GM12878 (cell line): ENCODE measurements at regions not wholly inside any gene's neighbourhood (a gene's known extent, or its start where the extent isn't known, plus 50 kb on each side); places are given as distances from the start of the nearest gene placed in this dataset.

Source experiments
- ATAC-seq: fragments of 200-7000 bp; cut with Tn5 transposase; 3 replicates; pipeline ENCODE4 v1.9.1; 2020; ENCODE audit warnings: mild to moderate bottlenecking, moderate library complexity
- BruUV-seq: library from RNA; stranded (reverse); fragments of 400-500 nt; replicated peaks from 2 replicates; lab custom pipeline; 2021; lab: Mats Ljungman, UMichigan
- CTCF ChIA-PET: fragments of 300-600 bp; sonication (Branson Sonifier 250); formaldehyde crosslinking; extraction: SDS; loops from one replicate; lab custom pipeline; 2021; ENCODE audit warnings: inconsistent platforms; lab: Yijun Ruan, JAX
- POLR2A ChIA-PET: fragments of 350-600 bp; formaldehyde crosslinking; extraction: SDS; loops from one replicate; lab custom pipeline; 2021; ENCODE audit warnings: inconsistent platforms; lab: Charles Lee
- RAD21 ChIA-PET: fragments of 300-600 bp; sonication (Branson Sonifier 250); formaldehyde crosslinking; loops from one replicate; lab custom pipeline; 2023; ENCODE audit warnings: antibody characterized with exemption; ENCODE audit not compliant: unreplicated experiment; lab: Charles Lee
- SMC1A ChIA-PET: fragments of 300-600 bp; sonication (Branson Sonifier 250); formaldehyde crosslinking; loops from one replicate; lab custom pipeline; 2023; ENCODE audit not compliant: unreplicated experiment, uncharacterized antibody; lab: Charles Lee
- DNase-seq: peaks from one replicate; pipeline ENCODE4 v3.0.0-alpha.2; 2011; ENCODE audit warnings: low read depth, low spot score
- FAIRE-seq: peaks from 3 replicates; lab custom pipeline; 2011; peaks lifted over from hg19 to GRCh38; lab: Jason Lieb, UNC
- H2AFZ ChIP-seq: 2 replicates; pipeline ENCODE4 v1.6.0; 2011; ENCODE audit warnings: low read depth, low read length, control low read depth; ENCODE audit not compliant: control insufficient read depth
- H3K27ac ChIP-seq: 2 replicates; pipeline ENCODE4 v1.5.1; 2011; ENCODE audit warnings: control low read depth; ENCODE audit not compliant: control insufficient read depth, insufficient read depth
- H3K27me3 ChIP-seq, 2 experiments: replicated peaks in 1 of 2; 2 replicates each; pipeline versions ENCODE4 v1.6.0 to v1.6.1; 2011; ENCODE audit warnings: low read length in 1 of 2; ENCODE audit not compliant: control insufficient read depth in 2 of 2, insufficient read depth in 2 of 2
- H3K36me3 ChIP-seq, 2 experiments: 2 replicates each; pipeline ENCODE4 v1.5.1; 2011; ENCODE audit warnings: low read length in 1 of 2; ENCODE audit not compliant: control insufficient read depth in 2 of 2, insufficient read depth in 2 of 2
- H3K4me1 ChIP-seq: 2 replicates; pipeline ENCODE4 v1.6.1; 2011; ENCODE audit warnings: mild to moderate bottlenecking, low read length, moderate library complexity, mixed read lengths; ENCODE audit not compliant: control insufficient read depth, insufficient read depth
- H3K4me2 ChIP-seq: 2 replicates; pipeline ENCODE4 v1.6.0; 2011; ENCODE audit warnings: control low read depth; ENCODE audit not compliant: control insufficient read depth, insufficient read depth
- H3K4me3 ChIP-seq: fragments of 200-600 bp; sonication (generic); 2 replicates; pipeline ENCODE4 v1.5.1; 2016
- H3K79me2 ChIP-seq: 2 replicates; pipeline ENCODE4 v1.6.0; 2011; ENCODE audit warnings: low read length; ENCODE audit not compliant: control insufficient read depth, insufficient read depth
- H3K9ac ChIP-seq: 2 replicates; pipeline ENCODE4 v1.8.0; 2011; ENCODE audit warnings: low read length, control low read depth, mixed read lengths; ENCODE audit not compliant: control insufficient read depth, insufficient read depth
- H3K9me3 ChIP-seq: replicated peaks from 3 replicates; pipeline ENCODE4 v1.5.1; 2011; ENCODE audit warnings: mild to moderate bottlenecking, low read length; ENCODE audit not compliant: control insufficient read depth, insufficient read depth
- H4K20me1 ChIP-seq: 2 replicates; pipeline ENCODE4 v1.6.0; 2011; ENCODE audit not compliant: control insufficient read depth, insufficient read depth
- EGR1 ChIP-seq, 2 experiments: IDR thresholded peaks; 1 replicate in 1 of 2; 2 replicates in 1 of 2; pipeline ENCODE4 v1.6.1; 2011 to 2012; ENCODE audit warnings: low read depth in 2 of 2, low read length in 2 of 2, borderline replicate concordance in 1 of 2, mild to moderate bottlenecking in 1 of 2, moderate library complexity in 1 of 2
- FOXM1 ChIP-seq: IDR thresholded peaks from 2 replicates; pipeline ENCODE4 v1.6.1; 2012; ENCODE audit warnings: low read depth, mild to moderate bottlenecking, inconsistent platforms, low read length, moderate library complexity
- PML ChIP-seq: IDR thresholded peaks from 2 replicates; pipeline ENCODE4 v1.6.1; 2012; ENCODE audit warnings: low read length, inconsistent platforms
- SMC3 ChIP-seq: IDR thresholded peaks from 2 replicates; pipeline ENCODE4 v1.6.1; 2011; ENCODE audit warnings: low read length, improper control_type of control experiment, borderline replicate concordance
- ZBTB40 ChIP-seq: fragments of 450-650 bp; IDR thresholded peaks from 2 replicates; pipeline ENCODE4 v1.6.1; 2016; ENCODE audit warnings: mild to moderate bottlenecking, moderate library complexity, borderline replicate concordance
- WGBS: methylation state at CpG from one replicate; pipeline ENCODE4 v1.1.6; 2016; ENCODE audit warnings: low lambda C conversion rate; ENCODE audit not compliant: insufficient replicate concordance, insufficient coverage; ENCODE audit errors: missing lambda C conversion rate; 5-methylcytosine and 5-hydroxymethylcytosine counted together
- in situ Hi-C: fragments of 300-500 bp; cut with MboI; formaldehyde crosslinking; loops from 9 replicates; pipeline ENCODE4 v1.14.3; 2018; ENCODE audit warnings: mixed read lengths
- intact Hi-C: fragments of 100-400 bp; cut with micrococcal nuclease; formaldehyde crosslinking; loops from one replicate; pipeline ENCODE4 v1.14.2; 2022; ENCODE audit not compliant: unreplicated experiment

GRCh38 chr1:20432341-20432740 lies 53.7 kb downstream of the CAMK2N1 start:
- FAIRE-seq (no peak), DNase-seq (no peak)
- Histone ChIP-seq H2AFZ (no peak overlapping the region), H3K79me2 (no peaks in the 10 kb centered on the region), H3K27me3 (0 out of 4 replicates have a peak, but pooled peaks cover 0 to 2% of the 10 kb centered on the region in 2 experiments), H3K9ac (no peak overlapping the region), H3K9me3 (no peaks in the 10 kb centered on the region)
- ChIA-PET CTCF (interaction anchor here (1.2 to 3.1 kb wide), 2 partner anchors 9 to 219 kb away, joined by 3 to 13 read pairs; no protein-coding TSS in a partner anchor), RAD21 (no interaction called here)
- 6% methylated on average over 4 of the region's 4 CpGs for WGBS
- TF ChIP-seq PML (no peak), SMC3 (no peak), ZBTB40 (no peak), EGR1 (IDR thresholded peaks at IDR 0.05; ENCODE audit: borderline replicate concordance in 1 of 2, low read depth in 2 of 2, low read length in 2 of 2) (no peak), FOXM1 (no peak)
- TF ChIP-seq, all 136 proteins: peak for 0
- intact Hi-C loops (loop anchor here (5.0 kb wide), 1 partner anchor 220 kb away; no protein-coding TSS in a partner anchor), in situ Hi-C loops (no loop called here)
- Histone ChIP-seq H3K27ac (no peak overlapping the region), H3K36me3 (no peaks in the 10 kb centered on the region), H3K4me1 (no peaks in the 10 kb centered on the region), H3K4me2 (no peak overlapping the region), H4K20me1 (no peaks in the 10 kb centered on the region), H3K4me3 (no peak overlapping the region)
- ChIA-PET POLR2A (no interaction called here), SMC1A (interaction anchor here (0.7 to 1.0 kb wide), 2 partner anchors 9 to 159 kb away, joined by 3 read pairs; no protein-coding TSS in a partner anchor)
- no TSS peak for BruUV-seq
- no peak for ATAC-seq
